ENCODE measurements at regions not wholly inside any gene's neighbourhood (a gene's known extent, or its start where the extent isn't known, plus 50 kb on each side); places are given as distances from the start of the nearest gene placed in this dataset.

DNA sequence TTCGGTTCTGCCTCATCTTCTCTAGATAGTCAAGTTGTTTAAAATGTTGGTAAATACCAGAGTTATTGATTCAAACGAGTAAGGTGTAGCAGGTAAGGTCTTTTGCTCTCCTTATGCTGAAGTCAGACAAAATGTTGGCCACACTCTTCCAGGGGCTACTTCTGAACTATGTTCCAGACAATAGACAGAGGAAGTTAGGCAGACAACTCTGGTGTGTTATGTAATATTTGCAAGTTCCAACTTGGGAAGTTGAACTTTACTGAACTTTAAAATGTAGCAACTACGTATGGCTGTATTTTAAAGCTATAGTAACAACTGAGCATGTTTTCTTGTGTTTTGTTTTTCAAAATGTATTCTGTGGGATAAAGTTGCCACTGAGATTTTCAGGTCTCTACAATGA, 125.7 kb upstream of the NEBL start:
- TF ChIP-seq, protein P1, sequence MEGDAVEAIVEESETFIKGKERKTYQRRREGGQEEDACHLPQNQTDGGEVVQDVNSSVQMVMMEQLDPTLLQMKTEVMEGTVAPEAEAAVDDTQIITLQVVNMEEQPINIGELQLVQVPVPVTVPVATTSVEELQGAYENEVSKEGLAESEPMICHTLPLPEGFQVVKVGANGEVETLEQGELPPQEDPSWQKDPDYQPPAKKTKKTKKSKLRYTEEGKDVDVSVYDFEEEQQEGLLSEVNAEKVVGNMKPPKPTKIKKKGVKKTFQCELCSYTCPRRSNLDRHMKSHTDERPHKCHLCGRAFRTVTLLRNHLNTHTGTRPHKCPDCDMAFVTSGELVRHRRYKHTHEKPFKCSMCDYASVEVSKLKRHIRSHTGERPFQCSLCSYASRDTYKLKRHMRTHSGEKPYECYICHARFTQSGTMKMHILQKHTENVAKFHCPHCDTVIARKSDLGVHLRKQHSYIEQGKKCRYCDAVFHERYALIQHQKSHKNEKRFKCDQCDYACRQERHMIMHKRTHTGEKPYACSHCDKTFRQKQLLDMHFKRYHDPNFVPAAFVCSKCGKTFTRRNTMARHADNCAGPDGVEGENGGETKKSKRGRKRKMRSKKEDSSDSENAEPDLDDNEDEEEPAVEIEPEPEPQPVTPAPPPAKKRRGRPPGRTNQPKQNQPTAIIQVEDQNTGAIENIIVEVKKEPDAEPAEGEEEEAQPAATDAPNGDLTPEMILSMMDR (IDR thresholded peaks at IDR 0.05; ENCODE audit: insufficient read depth, low read length, severe bottlenecking): no peak
- H3K27me3 ChIP-seq (ENCODE audit: control insufficient read depth, insufficient read depth, low read length): no peaks in the 10 kb centered on the region
- DNase-seq (ENCODE audit: low read depth) (peak; percentile 91), FAIRE-seq (no peak)
- H3K4me3 ChIP-seq (ENCODE audit: low read depth, low read length): no peak overlapping the region
- H3K36me3 ChIP-seq (ENCODE audit: control insufficient read depth, insufficient read depth, low read length): no peaks in the 10 kb centered on the region

DNA sequence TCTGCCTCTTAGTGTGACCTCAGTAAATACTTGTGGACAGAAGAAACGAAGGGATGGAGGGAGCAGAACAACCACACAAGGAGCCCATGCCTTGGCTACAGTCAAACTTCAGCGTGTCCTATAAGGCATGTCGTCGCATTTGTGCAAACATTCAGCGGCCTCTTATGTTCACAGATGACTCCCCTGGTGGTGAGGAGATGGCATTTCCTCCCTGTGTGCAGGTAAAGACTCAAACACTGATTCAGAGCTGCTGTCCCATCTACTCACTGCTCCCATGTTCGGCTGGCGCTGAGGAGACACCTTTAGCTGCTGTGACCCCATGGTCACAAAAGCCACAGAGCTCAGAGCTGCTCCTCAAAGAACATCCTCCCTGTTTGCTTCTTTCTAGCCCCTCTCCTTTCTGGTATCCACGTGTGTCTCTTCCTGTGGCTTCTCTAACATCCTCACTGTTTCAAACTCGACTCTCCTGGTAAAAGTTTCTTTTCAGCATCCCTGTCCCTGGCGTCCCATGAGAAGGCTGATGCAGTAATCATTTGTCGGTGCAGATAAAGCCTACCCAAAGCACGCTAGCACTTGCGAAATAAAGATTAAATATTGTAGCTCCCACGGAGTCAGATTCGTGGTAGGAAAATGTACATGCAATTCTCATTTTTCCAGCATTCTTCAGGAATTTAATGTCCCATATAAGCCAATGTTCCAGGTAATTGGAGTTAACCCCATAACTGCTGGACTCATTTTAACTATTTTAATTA, 124.9 kb upstream of the NEBL start:
- DNase-seq (ENCODE audit: low read depth) (peak; percentile 19), FAIRE-seq (no peak)
- no peak overlapping the region for H3K4me3 ChIP-seq (ENCODE audit: low read depth, low read length)
- no peaks in the 10 kb centered on the region for H3K27me3 ChIP-seq (ENCODE audit: control insufficient read depth, insufficient read depth, low read length)
- H3K36me3 ChIP-seq (ENCODE audit: control insufficient read depth, insufficient read depth, low read length): no peaks in the 10 kb centered on the region
- TF ChIP-seq, protein P1 (IDR thresholded peaks at IDR 0.05; ENCODE audit: insufficient read depth, low read length, severe bottlenecking): peak; percentile 29

DNA sequence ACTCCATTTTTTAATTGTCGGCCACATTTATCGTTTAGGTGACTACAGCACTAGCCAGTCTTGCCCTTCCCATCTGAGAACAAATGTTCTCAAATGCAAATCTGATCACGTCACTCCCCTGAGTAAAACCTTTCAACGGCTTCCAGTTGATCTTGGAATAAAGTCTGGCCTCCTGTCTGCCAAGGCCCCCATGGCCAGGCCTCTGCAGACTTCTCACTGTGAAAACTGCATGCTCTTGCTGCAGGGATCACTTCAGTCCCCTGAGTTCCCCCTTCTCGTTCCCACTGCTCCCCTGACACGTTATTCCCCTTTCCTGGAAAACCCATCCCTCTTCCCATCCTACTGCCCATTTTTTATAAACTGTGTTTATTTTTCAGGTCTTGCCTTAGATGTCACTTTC, 124.1 kb upstream of the NEBL start:
- Histone ChIP-seq H3K27me3 (ENCODE audit: control insufficient read depth, insufficient read depth, low read length) (no peaks in the 10 kb centered on the region), H3K4me3 (ENCODE audit: low read depth, low read length) (no peak overlapping the region), H3K36me3 (ENCODE audit: control insufficient read depth, insufficient read depth, low read length) (no peaks in the 10 kb centered on the region)
- no peak for DNase-seq (ENCODE audit: low read depth)
- TF ChIP-seq, protein P1 (IDR thresholded peaks at IDR 0.05; ENCODE audit: insufficient read depth, low read length, severe bottlenecking): no peak
- no peak for FAIRE-seq

DNA sequence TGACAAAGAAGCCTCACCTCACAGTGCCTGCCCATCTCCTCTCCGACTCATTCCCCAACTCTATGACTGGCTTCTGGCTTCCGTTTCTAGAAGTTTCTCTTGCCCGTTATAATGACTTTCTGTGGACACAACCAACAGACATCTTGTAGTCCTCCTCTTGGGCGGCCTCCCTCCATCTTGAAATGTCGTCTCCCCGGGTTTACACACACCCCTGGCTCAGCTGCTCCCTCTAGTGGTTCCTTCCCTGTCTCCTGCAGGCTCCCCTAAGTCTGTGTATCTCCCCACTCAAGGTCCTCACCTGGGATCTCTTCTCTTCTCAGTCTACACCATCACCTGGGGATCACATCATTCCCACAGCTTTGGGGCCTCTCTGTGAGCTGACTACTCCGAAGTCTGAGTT, 123.4 kb upstream of the NEBL start:
- no peak for DNase-seq (ENCODE audit: low read depth)

DNA sequence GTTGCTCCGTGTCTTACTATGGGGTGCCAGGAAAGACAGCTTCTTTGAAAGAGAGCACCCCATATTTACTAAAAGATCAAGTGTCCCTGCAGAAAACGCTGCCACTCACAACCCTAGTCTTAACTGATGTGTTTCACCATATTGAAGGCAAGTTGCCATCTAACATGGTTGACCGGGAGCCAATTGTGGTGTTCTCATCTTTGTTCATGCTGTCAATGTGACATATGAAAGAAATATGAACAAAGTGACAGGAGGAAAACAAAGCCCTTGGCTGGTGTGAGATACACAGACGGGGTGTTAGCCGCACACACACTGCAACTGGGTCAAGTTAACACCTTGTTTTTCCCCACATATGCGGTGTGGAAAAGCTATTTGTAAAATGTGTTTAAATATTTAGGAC, 122.3 kb upstream of the NEBL start:
- Histone ChIP-seq H3K27me3 (ENCODE audit: control insufficient read depth, insufficient read depth, low read length) (no peaks in the 10 kb centered on the region), H3K36me3 (ENCODE audit: control insufficient read depth, insufficient read depth, low read length) (no peaks in the 10 kb centered on the region), H3K4me3 (ENCODE audit: low read depth, low read length) (no peak overlapping the region)
- DNase-seq (ENCODE audit: low read depth): no peak
- no peak for FAIRE-seq
- TF ChIP-seq, protein P1 (IDR thresholded peaks at IDR 0.05; ENCODE audit: insufficient read depth, low read length, severe bottlenecking): no peak

More for the DNA sequence above, 123.4 kb upstream of the NEBL start:
- no peaks in the 10 kb centered on the region for H3K27me3 ChIP-seq (ENCODE audit: control insufficient read depth, insufficient read depth, low read length)
- H3K4me3 ChIP-seq (ENCODE audit: low read depth, low read length): no peak overlapping the region
- TF ChIP-seq, protein P1 (IDR thresholded peaks at IDR 0.05; ENCODE audit: insufficient read depth, low read length, severe bottlenecking): peak; percentile 37
- no peaks in the 10 kb centered on the region for H3K36me3 ChIP-seq (ENCODE audit: control insufficient read depth, insufficient read depth, low read length)
- peak; percentile 64 for FAIRE-seq

DNA sequence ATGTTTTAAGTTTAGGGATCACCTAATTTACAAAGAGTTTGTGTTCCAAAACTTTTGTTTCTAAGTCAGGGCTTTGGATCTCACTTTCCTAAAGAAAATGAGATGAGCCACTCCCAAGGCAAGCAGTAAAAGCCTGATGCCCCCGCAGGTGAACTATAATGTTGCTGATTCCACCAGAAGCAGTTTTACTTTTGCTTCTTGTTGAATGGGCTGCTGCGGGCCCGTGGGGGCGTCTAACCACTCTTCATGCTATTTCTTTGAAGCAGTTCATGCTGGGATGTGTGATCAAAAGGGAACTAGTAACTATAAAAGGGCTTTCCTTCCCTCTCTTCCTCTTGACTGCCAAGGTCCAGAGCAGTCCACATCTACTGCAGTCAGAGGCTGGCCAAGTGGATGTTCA, 118.7 kb upstream of the NEBL start:
- no peaks in the 10 kb centered on the region for H3K27me3 ChIP-seq (ENCODE audit: control insufficient read depth, insufficient read depth, low read length)
- H3K4me3 ChIP-seq (ENCODE audit: low read depth, low read length): no peak overlapping the region
- DNase-seq (ENCODE audit: low read depth): no peak
- no peaks in the 10 kb centered on the region for H3K36me3 ChIP-seq (ENCODE audit: control insufficient read depth, insufficient read depth, low read length)
- no peak for FAIRE-seq
- TF ChIP-seq, protein P1 (IDR thresholded peaks at IDR 0.05; ENCODE audit: insufficient read depth, low read length, severe bottlenecking): no peak

Measured in bronchial epithelial cell (primary cell).